Vagina (tissue), 2 donors: ENCODE measurements at regions not wholly inside any gene's neighbourhood (a gene's known extent, or its start where the extent isn't known, plus 50 kb on each side); places are given as distances from the start of the nearest gene placed in this dataset.

Source experiments
- POLR2A ChIP-seq, 2 donors: fragments of 450-650 bp; IDR thresholded peaks; one replicate each; pipeline ENCODE4 v1.6.1; 2017; ENCODE audit warnings: antibody characterized with exemption in 2 of 2, mild to moderate bottlenecking in 2 of 2, moderate library complexity in 2 of 2
- TF ChIP-seq, protein P1 (sequence below), 3 experiments: fragments of 450-650 bp in 2 of 3; fragments of 200-600 bp in 1 of 3; sonication (generic) in 1 of 3; IDR thresholded peaks; one replicate each; pipeline ENCODE4 v1.5.1; 2017 to 2019; ENCODE audit warnings: antibody characterized with exemption in 3 of 3, mild to moderate bottlenecking in 2 of 3, moderate library complexity in 2 of 3

GRCh38 chr1:95332754-95333153 is 98.7 kb downstream of the RWDD3 start:
- TF ChIP-seq, protein P1, sequence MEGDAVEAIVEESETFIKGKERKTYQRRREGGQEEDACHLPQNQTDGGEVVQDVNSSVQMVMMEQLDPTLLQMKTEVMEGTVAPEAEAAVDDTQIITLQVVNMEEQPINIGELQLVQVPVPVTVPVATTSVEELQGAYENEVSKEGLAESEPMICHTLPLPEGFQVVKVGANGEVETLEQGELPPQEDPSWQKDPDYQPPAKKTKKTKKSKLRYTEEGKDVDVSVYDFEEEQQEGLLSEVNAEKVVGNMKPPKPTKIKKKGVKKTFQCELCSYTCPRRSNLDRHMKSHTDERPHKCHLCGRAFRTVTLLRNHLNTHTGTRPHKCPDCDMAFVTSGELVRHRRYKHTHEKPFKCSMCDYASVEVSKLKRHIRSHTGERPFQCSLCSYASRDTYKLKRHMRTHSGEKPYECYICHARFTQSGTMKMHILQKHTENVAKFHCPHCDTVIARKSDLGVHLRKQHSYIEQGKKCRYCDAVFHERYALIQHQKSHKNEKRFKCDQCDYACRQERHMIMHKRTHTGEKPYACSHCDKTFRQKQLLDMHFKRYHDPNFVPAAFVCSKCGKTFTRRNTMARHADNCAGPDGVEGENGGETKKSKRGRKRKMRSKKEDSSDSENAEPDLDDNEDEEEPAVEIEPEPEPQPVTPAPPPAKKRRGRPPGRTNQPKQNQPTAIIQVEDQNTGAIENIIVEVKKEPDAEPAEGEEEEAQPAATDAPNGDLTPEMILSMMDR (IDR thresholded peaks at IDR 0.05) = no peak
- no peak for TF ChIP-seq POLR2A (IDR thresholded peaks at IDR 0.05)
